ENCODE measurements at regions not wholly inside any gene's neighbourhood (a gene's known extent, or its start where the extent isn't known, plus 50 kb on each side); places are given as distances from the start of the nearest gene placed in this dataset.

DNA sequence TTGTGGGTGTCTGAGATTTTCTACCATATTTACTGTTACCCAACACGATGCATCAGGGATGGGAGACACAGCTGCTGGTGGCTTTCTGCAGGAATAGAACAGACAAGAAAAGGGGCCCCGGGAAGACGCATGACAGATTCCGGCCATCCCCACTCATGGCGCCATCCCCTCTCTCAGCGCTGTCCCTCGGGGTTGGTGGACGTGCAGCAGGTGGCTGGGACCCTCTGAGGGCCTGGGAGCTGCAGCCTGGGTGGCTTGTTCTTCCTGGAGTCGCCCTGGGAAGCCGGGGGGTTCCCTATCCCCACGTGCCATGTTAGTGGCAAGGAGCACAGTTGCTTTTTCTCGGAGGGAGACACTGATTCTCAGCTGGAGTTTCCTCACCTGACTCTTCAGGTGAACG lies 1123.3 kb downstream of the BRD1 start:
- DNase-seq = no peak

DNA sequence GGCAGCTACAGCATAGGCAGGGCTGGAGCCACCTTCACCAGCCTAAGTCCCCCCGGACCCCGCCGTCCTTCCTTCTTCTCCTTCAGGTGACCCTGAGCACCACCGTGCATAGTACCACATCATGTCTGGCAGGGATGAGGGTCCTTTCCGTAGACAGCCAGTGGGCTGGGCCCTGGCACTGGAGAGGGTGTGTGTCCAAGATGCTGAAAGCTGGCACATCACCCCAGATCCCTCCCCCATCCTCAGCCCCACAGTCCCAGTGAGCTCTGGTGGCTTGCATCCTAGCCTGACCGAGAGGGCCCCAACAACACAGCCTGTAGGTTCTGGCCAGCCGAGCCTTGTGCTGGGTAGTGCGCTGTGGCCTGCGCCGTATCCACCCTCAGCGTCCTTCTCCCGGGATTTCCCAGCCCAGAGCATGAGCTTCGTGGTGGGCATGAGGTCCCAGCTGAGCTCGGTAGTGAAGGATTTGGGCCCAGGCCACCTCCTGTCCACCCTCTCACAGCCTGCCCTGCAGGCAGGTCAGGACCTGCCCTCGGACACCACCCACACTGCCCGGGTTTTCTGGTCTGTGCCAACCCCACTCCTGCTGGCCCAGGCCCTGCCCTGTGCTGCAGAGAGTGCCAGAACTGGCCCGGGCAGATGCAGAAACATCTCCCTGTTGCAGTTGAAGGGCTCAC lies 1124.3 kb downstream of the BRD1 start:
- DNase-seq = no peak

DNA sequence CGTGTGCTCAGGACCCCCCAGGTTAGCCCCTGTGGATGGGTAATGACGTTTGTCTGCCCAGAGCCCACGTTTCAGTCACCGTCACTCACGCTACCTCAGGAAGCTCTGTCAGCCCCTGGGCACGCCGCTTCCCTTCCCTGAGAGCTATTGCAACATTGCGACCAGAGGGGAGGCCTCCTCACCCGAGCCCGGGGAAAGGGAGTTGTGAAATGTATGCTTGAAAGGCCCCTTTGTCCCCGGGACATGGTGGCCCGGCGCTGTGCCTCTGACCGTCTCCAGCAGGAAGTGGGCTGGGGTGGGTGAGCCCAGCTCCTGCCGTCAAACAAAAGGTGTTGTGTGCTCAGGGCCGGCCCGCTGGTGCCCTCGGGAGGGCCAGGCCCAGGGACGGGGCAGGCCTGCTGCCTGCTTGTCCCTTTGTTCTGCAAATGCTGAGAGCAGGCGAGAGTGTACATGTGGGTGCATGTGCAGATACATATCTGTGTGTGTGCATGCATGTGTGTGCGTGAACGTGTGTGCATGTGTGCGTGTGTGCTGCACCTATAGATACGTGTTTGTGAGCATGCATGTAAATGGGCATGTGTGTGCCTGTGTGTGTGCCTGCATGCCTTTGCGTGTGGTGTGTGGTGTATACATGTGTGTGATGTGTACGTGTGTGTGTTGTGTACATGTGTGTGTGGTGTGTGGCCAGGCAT lies 1125.0 kb downstream of the BRD1 start:
- DNase-seq = no peak

DNA sequence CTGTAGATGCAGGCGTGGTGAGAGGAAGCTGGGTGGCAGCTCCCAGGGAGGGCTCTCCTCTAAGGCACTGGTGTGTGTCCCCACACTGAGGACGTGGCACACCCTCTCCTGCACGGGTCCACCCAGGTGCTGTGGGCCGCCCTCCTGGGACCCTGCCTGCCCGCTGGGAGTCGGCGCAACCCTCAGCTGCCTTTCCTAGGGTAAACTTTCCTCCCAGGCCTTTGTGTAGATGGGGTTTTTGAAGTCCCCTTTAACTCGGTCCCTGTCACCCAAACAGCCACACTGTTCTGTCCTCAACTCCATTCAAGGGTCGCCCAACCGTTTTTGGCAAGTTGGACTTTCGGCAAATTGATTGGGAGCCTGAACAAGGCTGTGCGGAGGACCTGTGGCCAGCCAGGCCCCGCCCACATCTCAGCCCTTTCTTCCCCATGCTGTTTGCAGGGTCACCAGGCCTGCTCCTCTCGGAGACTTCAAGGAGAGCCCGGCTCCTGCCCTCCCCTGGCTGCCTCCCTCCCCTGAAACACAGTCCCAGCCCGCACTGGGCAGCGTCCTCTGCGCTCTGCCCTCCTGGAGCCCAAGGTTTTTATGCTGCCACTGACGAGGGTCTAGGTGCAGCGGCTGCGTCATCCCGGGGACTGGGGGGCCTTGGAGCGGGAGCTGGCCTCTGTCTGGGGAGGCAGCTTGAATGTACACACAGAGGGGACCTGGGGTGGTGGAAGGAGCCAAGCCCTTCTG lies 1126.2 kb downstream of the BRD1 start:
- DNase-seq = no peak

DNA sequence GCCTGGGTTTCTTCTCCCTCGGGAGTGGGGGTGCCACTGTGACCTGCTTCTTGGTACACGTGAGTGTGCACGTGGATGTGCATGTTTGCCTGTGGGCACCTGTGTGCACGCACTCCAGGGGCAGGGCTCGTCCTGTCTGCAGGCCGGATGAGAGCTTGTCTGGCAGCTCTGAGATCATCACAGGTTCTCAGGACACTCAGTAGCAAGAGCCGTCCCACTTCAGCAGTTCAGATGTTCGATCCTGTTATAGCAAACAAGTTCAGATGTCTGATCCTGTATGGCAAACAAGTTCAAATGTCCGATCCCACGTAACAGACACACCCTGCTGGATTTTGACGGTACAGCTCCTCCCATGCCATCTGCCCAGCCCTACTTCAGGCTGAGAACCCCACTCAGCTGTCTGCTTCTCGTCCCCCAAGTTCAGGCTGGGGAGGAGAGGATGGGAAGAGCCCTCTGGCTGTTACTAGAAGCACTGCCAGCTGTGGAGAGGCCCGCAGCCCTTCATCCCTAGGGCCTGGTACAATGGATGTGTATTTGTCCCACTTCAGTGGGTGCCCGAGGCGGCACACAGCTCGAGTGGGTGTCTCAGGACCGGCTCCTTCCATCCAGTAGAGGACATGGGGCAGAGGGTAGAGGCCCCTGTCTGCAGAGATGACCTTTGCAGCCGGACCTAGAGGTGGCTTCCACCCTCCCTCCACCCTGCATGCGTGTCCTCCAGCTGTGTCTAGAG lies 1126.9 kb downstream of the BRD1 start:
- peak; percentile 6 for DNase-seq

DNA sequence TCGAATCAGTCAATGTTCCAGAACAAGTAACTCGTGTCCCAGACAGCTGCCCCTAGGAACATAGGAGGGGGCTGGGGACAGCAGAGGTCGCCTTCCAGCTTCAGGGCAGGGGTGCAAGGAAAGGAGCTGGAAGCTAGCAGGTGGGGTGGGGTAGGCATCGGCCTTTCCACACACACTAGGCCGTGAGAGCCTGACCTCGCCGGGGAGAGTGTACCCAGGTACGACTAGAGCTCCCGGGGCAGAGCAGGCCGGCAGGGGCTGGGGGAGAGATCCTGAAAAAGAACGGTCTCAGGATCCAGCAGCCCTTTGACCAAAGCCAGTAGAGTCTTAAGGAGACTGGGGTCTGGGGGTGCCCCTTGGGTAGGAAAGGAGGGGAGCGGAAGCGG lies 1127.5 kb downstream of the BRD1 start:
- no peak for DNase-seq

DNA sequence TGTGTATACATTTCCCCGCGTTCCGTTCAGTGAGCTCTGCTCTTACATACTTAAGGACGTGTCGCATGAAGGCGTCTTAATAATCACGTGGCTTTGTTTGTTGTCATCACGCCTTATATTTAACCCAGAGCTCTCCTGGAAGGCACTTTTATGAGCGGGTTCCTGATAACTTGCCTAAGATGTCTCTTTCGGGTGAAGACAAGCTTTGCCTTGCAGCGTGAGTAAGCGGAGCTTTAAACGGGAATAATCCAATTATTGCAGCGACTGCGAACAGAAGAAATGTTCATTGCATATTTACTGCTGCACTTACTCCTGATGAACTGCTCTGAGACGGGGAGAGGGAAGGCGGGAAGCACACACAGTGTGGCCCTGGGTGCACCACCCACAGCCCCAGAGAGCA lies 1128.2 kb downstream of the BRD1 start:
- no peak for DNase-seq

DNA sequence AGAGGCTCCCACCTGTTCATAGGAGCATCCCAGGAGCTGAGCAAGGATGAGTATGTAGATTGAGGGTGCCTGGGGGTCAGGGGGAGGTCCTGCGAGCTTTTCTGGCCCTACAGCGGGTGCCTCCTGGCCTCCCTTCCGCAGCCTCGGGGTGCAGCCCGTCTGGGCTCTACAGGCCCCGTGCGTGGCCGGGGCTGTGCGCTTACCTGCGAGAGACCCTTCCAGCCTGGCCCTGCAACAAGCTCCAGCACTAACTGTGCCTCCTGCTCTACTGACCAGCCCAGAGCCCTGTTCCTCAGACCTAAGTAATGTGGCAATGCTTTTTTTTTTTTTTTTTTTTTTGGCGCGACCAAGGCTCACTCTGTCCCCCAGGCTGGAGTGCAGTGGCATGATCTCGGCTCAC lies 1129.1 kb downstream of the BRD1 start:
- no peak for DNase-seq

DNA sequence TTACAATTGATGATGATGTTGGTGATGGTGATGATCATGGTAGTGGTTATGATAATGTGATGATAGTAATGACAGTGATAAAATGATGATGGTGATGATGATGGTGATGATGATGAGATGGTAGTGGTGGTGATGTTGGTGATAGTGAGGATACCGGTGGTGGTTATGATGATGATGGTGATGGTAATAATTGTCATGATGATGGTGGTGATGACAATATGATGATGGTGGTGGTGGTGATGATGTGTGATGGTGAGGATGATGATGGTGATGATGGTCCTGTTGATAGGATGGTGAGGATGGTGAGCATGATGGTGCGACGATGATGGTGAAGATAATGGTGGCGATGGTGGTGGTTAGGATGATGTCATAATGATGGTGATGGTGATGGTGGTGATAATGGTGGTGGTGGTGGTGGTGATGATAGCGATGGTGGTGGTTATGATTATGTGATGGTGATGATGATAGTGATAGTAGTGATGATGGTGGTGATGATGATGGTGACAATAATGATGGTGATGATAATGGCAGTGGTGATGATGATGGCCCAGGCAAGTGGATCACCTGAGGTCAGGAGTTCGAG lies 1129.9 kb downstream of the BRD1 start:
- no peak for DNase-seq

DNA sequence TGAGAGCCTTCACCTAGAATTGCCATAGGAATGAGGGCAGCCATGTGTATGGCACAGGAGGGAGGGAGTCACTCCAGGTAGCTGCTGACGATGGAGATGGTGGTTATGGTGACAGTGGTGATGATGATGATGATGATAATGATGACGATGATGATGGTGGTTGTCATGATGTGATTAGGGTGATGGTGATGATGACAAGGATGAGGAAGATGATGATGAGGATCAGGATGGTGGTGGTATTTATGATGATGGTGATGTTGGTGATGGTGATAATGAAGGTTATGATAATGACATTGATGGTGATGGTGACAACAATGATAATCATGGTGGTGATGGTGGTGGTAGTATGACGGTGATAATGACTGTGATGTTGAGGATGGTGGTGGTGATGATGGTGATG lies 1130.5 kb downstream of the BRD1 start:
- no peak for DNase-seq

DNA sequence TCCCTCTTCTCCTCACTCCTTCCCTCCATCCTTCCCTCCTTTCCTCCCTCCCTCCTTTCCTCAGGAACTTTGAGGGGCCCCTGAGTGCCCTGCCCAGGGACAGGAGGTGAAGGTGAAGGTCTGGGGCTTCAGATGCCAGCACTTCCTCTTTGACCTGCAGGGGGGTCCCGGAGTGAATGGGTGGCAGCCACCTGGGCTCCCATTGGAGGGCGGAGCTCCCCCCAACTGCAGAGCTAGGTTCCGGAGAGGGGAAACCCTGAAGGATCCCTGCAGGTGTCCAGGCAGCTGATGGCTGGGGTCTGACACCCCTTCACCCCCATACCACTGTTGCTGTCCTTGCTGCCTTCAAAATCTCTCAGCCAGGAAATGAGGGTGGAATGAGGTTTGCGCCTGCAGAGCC lies 1131.3 kb downstream of the BRD1 start:
- DNase-seq = no peak

DNA sequence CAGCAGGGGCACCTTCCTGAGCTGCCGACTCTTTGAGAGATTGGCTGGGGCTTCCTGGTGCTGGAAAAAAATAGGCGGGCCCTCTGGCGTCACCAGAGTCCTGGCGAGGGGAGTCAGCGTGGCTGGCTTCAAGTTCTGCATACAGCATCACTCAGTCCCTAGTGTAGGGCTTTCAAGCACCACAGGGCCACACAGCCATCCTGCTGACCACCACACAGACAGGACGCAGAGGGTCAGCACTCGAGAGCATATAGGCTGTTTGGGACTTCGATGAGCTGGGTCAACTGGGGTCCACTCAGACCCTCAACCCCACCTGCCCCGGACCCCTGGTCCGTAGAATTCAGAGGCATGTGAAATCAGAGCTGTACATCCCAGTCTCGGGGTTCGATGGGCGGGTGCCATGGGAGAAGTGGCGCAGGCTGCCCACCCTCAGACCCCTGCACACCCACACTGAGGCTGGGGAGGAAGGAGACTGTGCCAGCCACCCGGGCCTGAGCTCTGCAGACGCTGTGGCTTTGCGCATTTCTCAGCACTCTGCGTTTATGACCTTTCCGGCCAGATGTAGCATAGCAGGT lies 1131.9 kb downstream of the BRD1 start:
- DNase-seq = no peak

DNA sequence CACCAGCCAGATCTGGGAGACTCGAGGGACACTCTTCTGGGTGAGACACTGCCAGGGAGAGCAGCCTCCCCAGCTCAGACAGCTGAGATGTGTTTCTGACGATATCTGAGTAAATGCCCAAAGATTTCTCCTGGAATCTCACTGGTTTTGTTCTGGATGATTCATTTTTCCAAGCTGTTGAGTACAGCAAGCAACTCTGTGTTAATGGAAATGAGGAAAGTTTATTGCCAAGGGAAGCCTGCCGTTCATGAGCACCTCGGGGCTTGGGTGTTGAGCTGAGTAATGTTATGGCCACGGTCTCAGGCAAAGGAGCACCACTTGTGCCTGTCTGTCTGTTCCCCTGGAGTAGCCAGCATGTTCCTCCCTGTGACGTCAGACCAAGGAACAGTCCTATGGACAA lies 1132.4 kb downstream of the BRD1 start:
- DNase-seq = peak; percentile 66

DNA sequence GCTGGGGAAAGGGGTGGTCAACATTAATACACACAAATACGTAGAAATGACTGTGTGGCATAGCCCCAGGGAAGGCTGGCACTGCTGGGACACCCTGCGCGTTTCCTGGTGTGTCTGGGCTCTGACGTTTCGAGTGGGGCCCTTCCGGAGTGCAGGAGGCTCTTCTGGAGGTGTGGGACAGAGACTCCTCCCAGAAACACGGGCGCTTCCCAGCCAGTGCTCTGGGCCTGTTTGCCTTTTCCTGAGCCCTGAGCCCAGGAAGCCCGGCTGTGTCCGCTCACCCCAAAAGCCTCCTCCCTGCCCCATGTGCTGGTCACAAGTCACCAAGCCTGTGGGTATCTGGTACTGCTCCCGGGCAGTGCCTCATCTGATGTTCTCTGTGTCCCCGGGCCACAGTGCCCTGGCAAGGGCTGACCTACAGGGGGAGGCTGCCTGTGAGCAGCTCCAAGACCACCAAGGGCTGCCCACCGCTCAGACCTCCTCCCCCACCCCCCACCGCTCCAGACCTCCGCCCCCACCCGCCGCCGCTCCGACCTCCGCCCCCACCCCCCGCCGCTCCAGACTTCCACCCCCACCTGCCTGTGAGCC lies 1133.3 kb downstream of the BRD1 start:
- DNase-seq = no peak

DNA sequence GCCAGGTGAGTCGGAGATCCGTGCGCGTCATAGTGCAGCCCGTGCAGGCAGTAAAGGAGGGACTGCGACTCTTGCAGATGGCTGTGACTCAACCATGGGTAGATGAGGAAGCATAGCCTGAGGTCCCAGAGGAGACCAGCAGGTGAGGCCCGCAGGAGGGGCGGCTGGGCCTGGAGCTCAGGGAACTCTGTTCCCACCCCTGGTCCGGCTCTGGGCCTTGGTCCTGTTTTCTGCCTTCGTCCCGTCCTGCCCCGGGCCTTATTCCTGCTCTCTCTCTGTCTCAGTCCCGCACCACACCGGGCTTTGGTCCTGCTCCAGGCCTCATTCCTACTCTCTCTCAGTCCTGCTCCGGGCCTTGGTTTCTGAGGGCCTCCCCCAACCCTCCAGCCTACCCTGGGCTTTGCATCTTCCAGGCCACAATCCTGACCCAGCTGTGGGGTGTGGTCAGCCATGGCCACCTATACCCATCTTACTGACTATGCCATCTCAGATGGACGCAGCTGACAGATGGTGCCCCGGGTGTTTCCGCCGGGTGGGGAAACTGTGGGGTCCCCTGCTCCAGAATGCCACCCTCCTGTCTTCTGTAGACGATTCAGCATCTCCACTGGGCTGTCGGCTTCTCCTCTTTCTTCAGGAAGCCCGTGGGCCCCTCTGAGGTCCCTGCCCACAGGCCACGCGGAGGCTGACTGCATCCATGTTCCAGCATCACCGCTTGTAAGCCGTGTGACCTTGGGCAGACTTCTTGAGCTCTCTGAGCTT lies 1134.1 kb downstream of the BRD1 start:
- no peak for DNase-seq

DNA sequence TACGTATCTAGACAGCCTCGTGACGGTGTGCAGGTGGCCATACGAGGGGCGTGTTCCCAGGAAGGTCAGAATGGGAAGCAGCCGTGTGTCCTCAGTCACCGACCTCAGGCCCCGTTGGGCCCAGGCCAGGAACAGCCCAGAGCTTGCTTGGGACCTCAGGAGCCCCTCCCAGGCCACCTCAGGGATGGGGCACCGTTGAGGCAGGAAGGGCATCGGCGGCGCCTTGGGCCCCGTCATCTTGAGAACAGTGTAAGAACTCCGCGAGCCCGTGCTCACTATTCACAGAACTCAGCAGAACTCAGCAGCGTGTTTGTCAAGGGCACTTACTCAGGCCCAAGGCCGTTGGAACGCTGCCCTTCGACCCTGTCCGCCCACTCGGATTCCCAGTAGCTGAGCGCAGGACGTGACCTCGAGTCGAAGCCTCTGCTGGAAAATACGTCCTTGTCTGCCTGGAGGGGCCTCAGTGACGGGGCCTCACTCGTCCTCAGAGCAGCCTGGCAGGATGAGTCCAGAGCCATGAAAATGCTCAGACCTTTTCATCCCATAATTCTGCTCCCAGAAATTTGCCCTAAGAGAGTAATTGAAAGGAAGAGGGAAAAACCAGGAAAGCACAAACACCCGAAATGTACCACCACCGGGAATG lies 1134.8 kb downstream of the BRD1 start:
- DNase-seq = no peak

DNA sequence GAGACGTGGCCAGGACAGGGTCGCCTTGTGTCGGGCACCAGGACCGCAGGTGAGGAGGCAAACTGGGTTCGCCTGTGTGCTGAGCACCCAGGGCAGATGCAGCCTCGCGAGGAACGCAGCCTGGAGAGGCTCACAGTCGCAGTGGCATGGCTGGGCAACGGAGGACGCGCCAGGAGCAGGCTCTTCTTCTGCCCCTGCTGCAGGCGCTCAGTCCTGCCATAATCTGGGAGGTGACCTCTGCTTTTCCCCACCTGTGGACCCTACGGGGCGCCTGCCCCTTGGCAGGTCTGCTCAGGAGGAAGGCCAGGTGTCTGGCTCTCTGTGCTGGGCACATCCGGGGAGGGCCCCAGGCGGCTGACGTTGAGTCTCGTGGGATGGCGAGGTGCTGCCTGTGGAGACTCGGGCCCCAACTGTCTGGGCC lies 1136.2 kb downstream of the BRD1 start:
- no peak for DNase-seq

DNA sequence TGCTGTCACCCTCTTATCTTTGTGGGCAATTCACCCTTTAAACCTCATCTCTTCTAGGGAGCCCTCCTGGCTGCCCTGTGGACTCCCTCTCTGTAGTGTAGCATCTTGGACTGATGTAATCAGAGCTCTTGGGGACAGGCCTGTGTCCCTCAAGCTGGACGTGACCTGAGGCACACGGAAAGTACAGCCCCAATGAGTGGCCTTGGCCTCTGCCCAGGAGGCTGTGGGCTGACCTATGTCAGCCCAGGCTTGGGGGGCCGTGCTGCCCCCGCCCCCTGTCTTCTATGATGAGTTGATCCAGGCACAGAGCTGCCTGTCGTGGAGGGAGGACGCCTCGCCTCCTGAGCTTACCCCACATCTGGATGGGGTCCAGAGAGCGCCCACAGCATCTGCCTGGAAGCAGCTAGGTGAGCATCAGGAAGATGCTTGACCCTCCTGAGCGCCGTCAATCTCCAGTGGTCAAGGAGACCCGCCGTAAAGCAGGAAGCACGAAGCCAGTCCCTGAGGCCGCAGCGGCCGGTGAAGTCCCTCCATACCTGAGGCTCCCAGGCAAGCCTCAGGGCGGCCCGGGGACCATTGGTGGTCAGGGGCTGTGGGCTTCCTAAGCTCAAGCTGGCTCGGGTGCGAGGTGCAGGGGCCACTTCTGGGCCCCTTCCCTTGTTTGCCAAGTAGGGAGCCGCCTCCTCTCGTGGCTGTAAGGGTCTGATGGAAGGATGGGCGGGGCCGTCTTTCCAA lies 1136.9 kb downstream of the BRD1 start:
- no peak for DNase-seq

DNA sequence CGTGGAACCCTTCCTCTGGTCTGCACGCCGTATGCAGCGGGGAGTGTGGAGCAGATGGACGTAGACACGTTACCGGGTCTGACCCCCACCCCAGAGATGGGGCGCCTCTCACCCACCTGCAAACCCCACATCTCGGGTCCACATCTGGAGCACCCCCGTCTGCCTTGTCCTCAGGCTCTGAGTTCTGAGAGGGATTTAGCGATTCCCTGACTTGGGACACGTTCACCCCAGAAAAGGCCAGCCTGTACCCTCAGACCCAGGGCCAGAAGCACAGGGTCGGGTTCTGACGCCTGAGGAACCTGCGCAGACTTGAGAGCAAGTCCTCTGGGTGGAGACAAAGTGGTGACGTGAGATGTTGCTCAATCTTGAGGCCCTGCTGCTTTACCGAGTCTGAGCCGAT lies 1138.5 kb downstream of the BRD1 start:
- DNase-seq = no peak

DNA sequence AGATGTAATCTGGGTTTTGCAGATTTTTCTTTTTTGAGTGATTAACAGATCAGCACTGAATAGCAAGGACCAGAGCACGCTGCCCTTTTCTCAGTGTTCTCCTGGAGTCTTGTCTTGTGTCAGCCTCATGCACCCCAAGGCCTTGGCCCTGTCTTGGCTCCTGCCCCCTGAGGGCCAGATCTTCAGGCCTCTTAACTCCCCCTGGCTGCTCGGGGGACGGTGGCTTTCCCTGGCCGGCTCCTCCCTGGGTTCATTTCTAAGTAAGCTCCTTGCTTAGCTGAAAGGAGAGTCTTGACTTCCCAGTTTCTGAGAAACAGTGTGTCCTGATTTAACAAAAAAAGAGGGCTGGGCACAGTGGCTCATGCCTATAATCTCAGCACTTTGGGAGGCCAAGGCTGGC lies 1139.3 kb downstream of the BRD1 start:
- DNase-seq = no peak
